WTC11 (cell line): ENCODE measurements at regions not wholly inside any gene's neighbourhood (a gene's known extent, or its start where the extent isn't known, plus 50 kb on each side); places are given as distances from the start of the nearest gene placed in this dataset.

Experiments used
- ATAC-seq: fragments of 200-7000 bp; cut with Tn5 transposase; 2 replicates; pipeline ENCODE4 v1.10.0; 2021; ENCODE audit warnings: mild to moderate bottlenecking, moderate library complexity
- CTCF ChIA-PET: fragments of 300-600 bp; sonication (Branson Sonifier 250); formaldehyde crosslinking; loops from one replicate; lab custom pipeline; 2021; ENCODE audit warnings: antibody characterized with exemption; lab: Charles Lee
- POLR2A ChIA-PET: fragments of 350-600 bp; sonication (Branson Sonifier 250); formaldehyde crosslinking; loops from one replicate; lab custom pipeline; 2021; ENCODE audit warnings: antibody characterized with exemption; lab: Charles Lee
- DNase-seq: peaks from one replicate; pipeline ENCODE4 v3.0.0; 2021; ENCODE audit warnings: low spot score
- H3K27ac Mint-ChIP-seq: 2 replicates; pipeline ENCODE4 v1.8.0; 2021; ENCODE audit warnings: mixed read lengths
- H3K27me3 Mint-ChIP-seq: 2 replicates; pipeline ENCODE4 v1.8.0; 2021; ENCODE audit warnings: low read depth, mild to moderate bottlenecking, moderate library complexity, mixed read lengths
- H3K36me3 Mint-ChIP-seq: 2 replicates; pipeline ENCODE4 v1.8.0; 2021; ENCODE audit warnings: mixed read lengths
- H3K4me1 Mint-ChIP-seq: 2 replicates; pipeline ENCODE4 v1.8.0; 2022; ENCODE audit warnings: mixed read lengths
- H3K4me3 Mint-ChIP-seq: 2 replicates; pipeline ENCODE4 v1.8.0; 2021; ENCODE audit warnings: mild to moderate bottlenecking, moderate library complexity, mixed read lengths
- H3K9me3 Mint-ChIP-seq: 2 replicates; pipeline ENCODE4 v1.8.0; 2021; ENCODE audit warnings: mixed read lengths
- ARID4B ChIP-seq: sonication (generic); formaldehyde crosslinking; IDR thresholded peaks from 2 replicates; pipeline ENCODE4 v1.8.0; 2023; ENCODE audit warnings: missing genetic modification reagents, mild to moderate bottlenecking, borderline replicate concordance
- ATF1 ChIP-seq: sonication (generic); formaldehyde crosslinking; IDR thresholded peaks from 2 replicates; pipeline ENCODE4 v1.8.1; 2023; ENCODE audit warnings: mild to moderate bottlenecking, moderate library complexity, missing genetic modification reagents
- ATF2 ChIP-seq: sonication (generic); formaldehyde crosslinking; IDR thresholded peaks from 2 replicates; pipeline ENCODE4 v1.8.1; 2022; ENCODE audit warnings: low read depth, missing genetic modification reagents, borderline replicate concordance
- E2F1 ChIP-seq: sonication (generic); formaldehyde crosslinking; IDR thresholded peaks from 2 replicates; pipeline ENCODE4 v1.8.0; 2022; ENCODE audit warnings: mild to moderate bottlenecking, missing genetic modification reagents
- E2F4 ChIP-seq: sonication (generic); formaldehyde crosslinking; IDR thresholded peaks from 2 replicates; pipeline ENCODE4 v1.8.1; 2022; ENCODE audit warnings: low read depth, mild to moderate bottlenecking, moderate library complexity, missing genetic modification reagents, borderline replicate concordance
- JUN ChIP-seq: sonication (generic); formaldehyde crosslinking; IDR thresholded peaks from 2 replicates; pipeline ENCODE4 v1.8.0; 2023; ENCODE audit warnings: mild to moderate bottlenecking, missing genetic modification reagents
- MXD4 ChIP-seq: fragments of 250-450 bp; sonication (Bioruptor Pico); IDR thresholded peaks from 2 replicates; pipeline ENCODE4 v1.8.0; 2021; ENCODE audit warnings: mild to moderate bottlenecking, moderate library complexity, borderline replicate concordance
- MYBL2 ChIP-seq: sonication (generic); formaldehyde crosslinking; IDR thresholded peaks from 2 replicates; pipeline ENCODE4 v1.8.1; 2023; ENCODE audit warnings: mild to moderate bottlenecking, moderate library complexity, missing genetic modification reagents
- STAT6 ChIP-seq: sonication (generic); formaldehyde crosslinking; conservative IDR thresholded peaks from 2 replicates; pipeline ENCODE4 v1.8.1; 2023; ENCODE audit warnings: mild to moderate bottlenecking, low read depth, missing genetic modification reagents, moderate library complexity
- ZBTB43 ChIP-seq: sonication (generic); formaldehyde crosslinking; IDR thresholded peaks from 2 replicates; pipeline ENCODE4 v1.8.1; 2023; ENCODE audit warnings: mild to moderate bottlenecking, missing genetic modification reagents
- ZNF121 ChIP-seq: sonication (generic); formaldehyde crosslinking; IDR thresholded peaks from 2 replicates; pipeline ENCODE4 v1.8.0; 2023; ENCODE audit warnings: missing genetic modification reagents
- ZNF232 ChIP-seq: sonication (generic); formaldehyde crosslinking; IDR thresholded peaks from 2 replicates; pipeline ENCODE4 v1.8.0; 2022; ENCODE audit warnings: mild to moderate bottlenecking, missing genetic modification reagents
- ZNF396 ChIP-seq: fragments of 250-450 bp; sonication (Bioruptor Pico); IDR thresholded peaks from 2 replicates; pipeline ENCODE4 v1.8.0; 2021; ENCODE audit warnings: mild to moderate bottlenecking, moderate library complexity, borderline replicate concordance
- ZNF671 ChIP-seq: fragments of 250-450 bp; sonication (Bioruptor Pico); IDR thresholded peaks from 2 replicates; pipeline ENCODE4 v1.8.0; 2021; ENCODE audit warnings: mild to moderate bottlenecking

GRCh38 chr13:52916486-52916990, 68.1 kb upstream of the PCDH8 start:
- ChIA-PET CTCF (interaction anchor here (1.9 to 2.1 kb wide), 2 partner anchors 19 to 51 kb away, joined by 6 to 10 read pairs; no protein-coding TSS in a partner anchor), POLR2A (interaction anchor here (0.6 kb wide), 1 partner anchor 205 kb away, joined by 4 read pairs; no protein-coding TSS in a partner anchor)
- no peak for DNase-seq
- no peak for ATAC-seq
- Mint-ChIP-seq H3K4me3 (no peak overlapping the region), H3K27ac (no peak overlapping the region), H3K27me3 (peaks cover 15% of the 10 kb centered on the region), H3K4me1 (no peaks in the 10 kb centered on the region), H3K9me3 (peaks cover 23% of the 10 kb centered on the region), H3K36me3 (peaks cover 5% of the 10 kb centered on the region)
- no peak for TF ChIP-seq STAT6 (CRISPR knock-in tag)
- TF ChIP-seq ZNF121 (CRISPR knock-in tag) = no peak
- no peak for TF ChIP-seq JUN
- no peak for TF ChIP-seq E2F4
- no peak for TF ChIP-seq E2F1
- TF ChIP-seq ZNF671 (CRISPR knock-in tag) = no peak
- TF ChIP-seq ZNF232 = no peak
- no peak for TF ChIP-seq ZNF396 (CRISPR knock-in tag)
- TF ChIP-seq MXD4 = no peak
- no peak for TF ChIP-seq ATF1 (CRISPR knock-in tag)
- TF ChIP-seq MYBL2 = no peak
- no peak for TF ChIP-seq ATF2
- no peak for TF ChIP-seq ZBTB43
- no peak for TF ChIP-seq ARID4B (CRISPR knock-in tag)
